OCI-LY1 (cell line): ENCODE measurements at regions not wholly inside any gene's neighbourhood (a gene's known extent, or its start where the extent isn't known, plus 50 kb on each side); places are given as distances from the start of the nearest gene placed in this dataset.

Source experiments
- CTCF ChIP-seq: fragments of 200-600 bp; sonication (generic), shearing (Covaris generic); IDR thresholded peaks from 2 replicates; pipeline ENCODE4 v1.5.1; 2017; ENCODE audit warnings: mild to moderate bottlenecking, antibody characterized with exemption, low read length, moderate library complexity, mixed read lengths
- EZH2 ChIP-seq: fragments of 200-600 bp; sonication (generic), shearing (Covaris generic); IDR thresholded peaks from 2 replicates; pipeline ENCODE4 v1.8.0; 2017; ENCODE audit warnings: borderline replicate concordance, mixed run types, mild to moderate bottlenecking, antibody characterized with exemption, low read length, moderate library complexity, mixed read lengths

GRCh38 chr16:6510261-6510660 lies 822.4 kb upstream of the RBFOX1 start:
- TF ChIP-seq CTCF (no peak), EZH2 (no peak)
